Mesenchymal stem cell (in vitro differentiated cells and primary cell): ENCODE measurements at regions not wholly inside any gene's neighbourhood (a gene's known extent, or its start where the extent isn't known, plus 50 kb on each side); places are given as distances from the start of the nearest gene placed in this dataset. TPM values are rescaled to one million over a fixed set of nuclear protein-coding genes. Genes with fewer than 3 reads are reported as not detected.

Experiments
- small RNA-seq: library from polyadenylated mRNA; stranded (forward); fragments of <200 nt; extraction: miRNeasy Mini kit (QIAGEN cat#:217004); gene quantifications from one replicate; pipeline ENCODE3, GENCODE V24; 2013; ENCODE audit warnings: low read depth

Small RNA genes lying in the stretch of these regions (small RNA-seq; reads per million reads assigned to genes)
- gene RF00004: not detected
